ENCODE measurements at regions not wholly inside any gene's neighbourhood (a gene's known extent, or its start where the extent isn't known, plus 50 kb on each side); places are given as distances from the start of the nearest gene placed in this dataset.

DNA sequence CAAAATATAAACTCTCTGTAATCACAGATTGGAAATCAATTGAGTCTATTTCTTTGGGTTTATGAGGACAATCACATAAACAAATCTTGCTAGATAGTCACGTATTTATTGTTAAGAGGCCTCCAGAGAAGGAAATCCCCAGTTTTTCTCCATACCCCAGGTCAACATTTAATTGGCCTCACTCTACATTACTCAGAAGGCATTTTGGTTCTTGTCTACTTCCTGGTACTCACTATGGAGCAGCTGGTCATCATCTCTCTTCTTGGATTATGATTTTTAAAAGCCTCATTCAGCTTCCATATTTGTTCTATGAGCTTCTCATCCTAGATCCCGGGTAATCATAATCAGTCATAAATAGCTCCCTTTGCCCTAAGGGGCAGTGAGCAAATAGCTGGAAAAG is 81.6 kb upstream of the LNX1 start:
- Histone ChIP-seq H3K4me2 (ENCODE audit: low read depth, low read length) (no peak overlapping the region), H3K4me1 (ENCODE audit: insufficient read depth, low read length) (no peaks in the 10 kb centered on the region), H2AFZ (ENCODE audit: low read length) (no peak overlapping the region), H3K9me3 (ENCODE audit: low read length) (no peaks in the 10 kb centered on the region), H3K79me2 (ENCODE audit: insufficient read depth, low read length) (no peaks in the 10 kb centered on the region), H4K20me1 (ENCODE audit: insufficient read depth, low read length) (no peaks in the 10 kb centered on the region), H3K9ac (ENCODE audit: insufficient read depth, low read depth, low read length) (no peak overlapping the region), H3K4me3 (replicated peaks in 1 of 3; ENCODE audit: insufficient read depth in 1 of 3, low read depth in 2 of 3, low read length in 3 of 3) (no peak overlapping the region), H3K36me3 (replicated peaks in 1 of 2; ENCODE audit: control insufficient read depth in 1 of 2, insufficient read depth in 2 of 2, low read length in 2 of 2) (no peaks in the 10 kb centered on the region), H3K27ac (ENCODE audit: extremely low read length, insufficient read depth, low read length) (no peak overlapping the region), H3K27me3 (ENCODE audit: control insufficient read depth in 1 of 2, insufficient read depth in 2 of 2, low read length in 2 of 2) (no peaks in the 10 kb centered on the region)
- ATAC-seq (no peak), FAIRE-seq (no peak), DNase-seq (ENCODE audit: low spot score) (no peak)
- ChIA-PET POLR2A (no interaction called here), CTCF (ENCODE audit: low intra/inter-chr PET ratio, low total read pairs) (no interaction called here)
- no TSS peak for BruUV-seq (replicated peaks)
- in situ Hi-C loops (cut with HindIII; ENCODE audit: extremely low pct_ligation_motif_present, low pct_unique_long_range_greater_than_20kb) (no loop called here), intact Hi-C loops (cut with micrococcal nuclease; ENCODE audit: unreplicated experiment) (no loop called here)
- 3% methylated on average over 2 of the region's 2 CpGs for WGBS (ENCODE audit: low lambda C conversion rate)
- no peak for TF ChIP-seq ZC3H13 (CRISPR knock-in tag; IDR thresholded peaks at IDR 0.05)
- no peak for TF ChIP-seq ZNF225 (CRISPR knock-in tag; IDR thresholded peaks at IDR 0.05)
- TF ChIP-seq ZFP1 (CRISPR knock-in tag; IDR thresholded peaks at IDR 0.05) = no peak
- TF ChIP-seq ZBTB8A (CRISPR knock-in tag; IDR thresholded peaks at IDR 0.05; ENCODE audit: borderline replicate concordance, low read depth) = no peak
- TF ChIP-seq POLR2G (IDR thresholded peaks at IDR 0.05; ENCODE audit: low read depth, low read length) = no peak
- TF ChIP-seq, protein P1, sequence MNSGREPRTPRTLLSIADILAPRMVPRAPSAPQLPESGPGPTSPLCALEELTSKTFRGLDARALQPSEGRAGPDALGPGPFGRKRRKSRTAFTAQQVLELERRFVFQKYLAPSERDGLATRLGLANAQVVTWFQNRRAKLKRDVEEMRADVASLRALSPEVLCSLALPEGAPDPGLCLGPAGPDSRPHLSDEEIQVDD (CRISPR knock-in tag; IDR thresholded peaks at IDR 0.05; ENCODE audit: borderline replicate concordance) = no peak
- TF ChIP-seq, protein P2, sequence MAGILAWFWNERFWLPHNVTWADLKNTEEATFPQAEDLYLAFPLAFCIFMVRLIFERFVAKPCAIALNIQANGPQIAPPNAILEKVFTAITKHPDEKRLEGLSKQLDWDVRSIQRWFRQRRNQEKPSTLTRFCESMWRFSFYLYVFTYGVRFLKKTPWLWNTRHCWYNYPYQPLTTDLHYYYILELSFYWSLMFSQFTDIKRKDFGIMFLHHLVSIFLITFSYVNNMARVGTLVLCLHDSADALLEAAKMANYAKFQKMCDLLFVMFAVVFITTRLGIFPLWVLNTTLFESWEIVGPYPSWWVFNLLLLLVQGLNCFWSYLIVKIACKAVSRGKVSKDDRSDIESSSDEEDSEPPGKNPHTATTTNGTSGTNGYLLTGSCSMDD (CRISPR knock-in tag; IDR thresholded peaks at IDR 0.05) = no peak
- no peak for TF ChIP-seq ZNF205 (CRISPR knock-in tag; IDR thresholded peaks at IDR 0.05)

DNA sequence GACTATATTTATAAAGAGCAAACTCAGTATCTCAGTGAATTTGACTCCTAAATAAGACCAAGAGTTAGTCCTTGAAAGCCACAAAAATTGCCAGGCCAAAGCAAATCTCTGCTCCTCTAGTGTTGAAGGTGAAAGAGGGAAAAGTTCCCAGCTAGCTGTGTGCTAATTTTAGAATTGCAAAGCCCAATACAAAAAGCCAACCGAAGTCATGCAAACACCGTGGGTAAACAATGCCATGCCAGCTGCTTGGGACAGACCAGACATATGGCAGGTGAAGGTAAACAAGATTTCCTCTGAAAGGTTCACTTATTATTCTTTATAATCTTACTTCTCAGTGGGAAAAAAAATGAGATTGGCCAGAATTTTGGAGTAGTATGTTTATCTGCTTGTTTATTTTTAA is 80.5 kb upstream of the LNX1 start:
- Histone ChIP-seq H3K4me1 (ENCODE audit: insufficient read depth, low read length) (no peaks in the 10 kb centered on the region), H3K27me3 (ENCODE audit: control insufficient read depth in 1 of 2, insufficient read depth in 2 of 2, low read length in 2 of 2) (no peaks in the 10 kb centered on the region), H2AFZ (ENCODE audit: low read length) (no peak overlapping the region), H3K4me3 (replicated peaks in 1 of 3; ENCODE audit: insufficient read depth in 1 of 3, low read depth in 2 of 3, low read length in 3 of 3) (no peak overlapping the region), H3K9ac (ENCODE audit: insufficient read depth, low read depth, low read length) (no peak overlapping the region), H3K27ac (ENCODE audit: extremely low read length, insufficient read depth, low read length) (no peak overlapping the region), H4K20me1 (ENCODE audit: insufficient read depth, low read length) (no peaks in the 10 kb centered on the region), H3K36me3 (replicated peaks in 1 of 2; ENCODE audit: control insufficient read depth in 1 of 2, insufficient read depth in 2 of 2, low read length in 2 of 2) (no peaks in the 10 kb centered on the region), H3K79me2 (ENCODE audit: insufficient read depth, low read length) (no peaks in the 10 kb centered on the region), H3K9me3 (ENCODE audit: low read length) (no peaks in the 10 kb centered on the region), H3K4me2 (ENCODE audit: low read depth, low read length) (no peak overlapping the region)
- POLR2A ChIA-PET = no interaction called here
- TF ChIP-seq ZNF333 (CRISPR knock-in tag; IDR thresholded peaks at IDR 0.05; ENCODE audit: borderline replicate concordance) (no peak), TEAD2 (CRISPR knock-in tag; IDR thresholded peaks at IDR 0.05) (no peak)
- intact Hi-C loops (cut with micrococcal nuclease; ENCODE audit: unreplicated experiment) = no loop called here
- FAIRE-seq = no peak
- WGBS (ENCODE audit: low lambda C conversion rate) = 0% methylated on average over 2 of the region's 2 CpGs
- BruUV-seq (replicated peaks) = no TSS peak
- DNase-seq (ENCODE audit: low spot score) = no peak
- in situ Hi-C loops (cut with HindIII; ENCODE audit: extremely low pct_ligation_motif_present, low pct_unique_long_range_greater_than_20kb) = no loop called here
- ATAC-seq = no peak
- CTCF ChIA-PET (ENCODE audit: low intra/inter-chr PET ratio, low total read pairs) = no interaction called here
